Stimulated activated CD8-positive, alpha-beta memory T cell treated with anti-CD3 and anti-CD28 coated beads, Interleukin-12 subunit alpha, Interleukin-12 subunit beta, amount 100 ng/mL, for 24 hours (primary cell): ENCODE measurements at regions not wholly inside any gene's neighbourhood (a gene's known extent, or its start where the extent isn't known, plus 50 kb on each side); places are given as distances from the start of the nearest gene placed in this dataset.

Experiments used
- DNase-seq: peaks from one replicate; pipeline ENCODE4 v3.0.0-alpha.2; 2020; ENCODE audit errors: extremely low read depth

- no peak for DNase-seq
These were observed 240.7 kb downstream of the BMP7 start for GRCh38 chr20:57025666-57026224.

GRCh38 chr20:57027777-57028176 lies 238.7 kb downstream of the BMP7 start:
- DNase-seq = no peak

- DNase-seq = no peak
These were observed 235.5 kb downstream of the BMP7 start for GRCh38 chr20:57030611-57031600.

- no peak for DNase-seq
These were observed 234.5 kb downstream of the BMP7 start for GRCh38 chr20:57031867-57032355.

GRCh38 chr20:57032847-57033246 lies 233.6 kb downstream of the BMP7 start:
- DNase-seq = no peak

- DNase-seq = no peak
These were observed 232.4 kb downstream of the BMP7 start for GRCh38 chr20:57034001-57034400.

- DNase-seq = no peak
These were observed 228.8 kb downstream of the BMP7 start for GRCh38 chr20:57037689-57038088.

GRCh38 chr20:57038608-57039440 lies 227.6 kb downstream of the BMP7 start:
- DNase-seq = no peak

- DNase-seq = no peak
These were observed 226.0 kb downstream of the BMP7 start for GRCh38 chr20:57040466-57040865.

- DNase-seq = no peak
These were observed 225.5 kb downstream of the BMP7 start for GRCh38 chr20:57040924-57041323.

- no peak for DNase-seq
These were observed 223.3 kb downstream of the BMP7 start for GRCh38 chr20:57043091-57043490.

- no peak for DNase-seq
These were observed 222.7 kb downstream of the BMP7 start for GRCh38 chr20:57043669-57044268.

GRCh38 chr20:57047281-57048026 lies 219.0 kb downstream of the BMP7 start:
- DNase-seq = no peak

- DNase-seq = no peak
These were observed 218.2 kb downstream of the BMP7 start for GRCh38 chr20:57048027-57048869.

- no peak for DNase-seq
These were observed 217.1 kb downstream of the BMP7 start for GRCh38 chr20:57049296-57049695.

GRCh38 chr20:57051096-57051495 lies 215.3 kb downstream of the BMP7 start:
- no peak for DNase-seq

GRCh38 chr20:57053067-57053466 lies 213.4 kb downstream of the BMP7 start:
- DNase-seq = no peak

GRCh38 chr20:57053793-57054552 lies 212.5 kb downstream of the BMP7 start:
- no peak for DNase-seq

- DNase-seq = no peak
These were observed 211.1 kb downstream of the BMP7 start for GRCh38 chr20:57055345-57055744.
